ENCODE measurements at regions not wholly inside any gene's neighbourhood (a gene's known extent, or its start where the extent isn't known, plus 50 kb on each side); places are given as distances from the start of the nearest gene placed in this dataset.

- TF ChIP-seq HNF4G (IDR thresholded peaks at IDR 0.05) (no peak), CTCF (IDR thresholded peaks at IDR 0.05; ENCODE audit: low read depth, low read length, missing input control) (no peak), MAX (IDR thresholded peaks at IDR 0.05) (no peak), JUND (IDR thresholded peaks at IDR 0.05) (no peak), REST (IDR thresholded peaks at IDR 0.05) (no peak)
Observed at GRCh38 chr6:113505084-113505699, 352.0 kb upstream of the MARCKS start.
